ENCODE measurements at regions not wholly inside any gene's neighbourhood (a gene's known extent, or its start where the extent isn't known, plus 50 kb on each side); places are given as distances from the start of the nearest gene placed in this dataset.

DNA sequence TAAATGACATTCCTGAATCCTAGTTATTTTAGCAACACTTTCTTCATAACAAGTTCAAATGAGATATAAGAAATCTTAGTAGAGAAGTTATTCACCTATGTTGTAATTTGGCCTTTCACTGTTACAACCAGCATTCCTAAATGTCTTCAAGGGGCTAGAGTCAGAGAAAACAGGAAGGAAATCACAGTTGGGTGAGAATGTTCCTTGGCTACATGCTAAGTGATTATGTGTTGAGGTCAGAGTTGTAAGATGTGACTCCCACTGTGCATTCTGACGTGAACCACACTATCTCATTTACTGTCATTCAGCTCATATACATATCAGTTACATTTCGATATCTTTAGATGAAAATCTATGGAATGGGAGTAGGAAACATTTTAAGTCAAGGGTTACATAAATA lies 51.0 kb upstream of the MLIP start:
- DNase-seq, result no peak

Data from NCI-H526 treated with DMSO at 0.1 percent for 48 hours (cell line).